Uterus (tissue), 3 donors: ENCODE measurements at regions not wholly inside any gene's neighbourhood (a gene's known extent, or its start where the extent isn't known, plus 50 kb on each side); places are given as distances from the start of the nearest gene placed in this dataset.

ENCODE experiments used
- DNase-seq, 2 donors: peaks; one replicate each; pipeline ENCODE4 v3.0.0-alpha.2; 2019 to 2020
- H3K27ac ChIP-seq, 2 donors: fragments of 200-600 bp; sonication (generic); 1 replicate in 1 of 2; 2 replicates in 1 of 2; pipeline ENCODE4 v1.5.1; 2016 to 2018
- H3K27me3 ChIP-seq, 2 donors: fragments of 200-600 bp; sonication (generic); one replicate each; pipeline ENCODE4 v1.5.1; 2018 to 2019; ENCODE audit warnings: control low read depth in 1 of 2
- H3K36me3 ChIP-seq, 2 donors: fragments of 200-600 bp; sonication (generic); one replicate each; pipeline ENCODE4 v1.5.1; 2019; ENCODE audit warnings: control low read depth in 1 of 2
- H3K4me1 ChIP-seq, 2 donors: fragments of 200-600 bp; sonication (generic); one replicate each; pipeline ENCODE4 v1.5.1; 2018 to 2019; ENCODE audit warnings: control low read depth in 1 of 2
- H3K4me3 ChIP-seq, 2 donors: fragments of 200-600 bp; sonication (generic); 1 replicate in 1 of 2; 2 replicates in 1 of 2; pipeline ENCODE4 v1.5.1; 2018 to 2019; ENCODE audit warnings: mild to moderate bottlenecking in 1 of 2
- H3K9me3 ChIP-seq, 2 donors: fragments of 200-600 bp; sonication (generic); one replicate each; pipeline ENCODE4 v1.5.1; 2019; ENCODE audit warnings: control low read depth in 1 of 2
- CTCF ChIP-seq, 4 experiments: fragments of 200-600 bp in 2 of 4; fragments of 450-650 bp in 2 of 4; sonication (generic) in 2 of 4; IDR thresholded peaks; one replicate each; pipeline ENCODE4 v1.5.1; 2016 to 2019; ENCODE audit warnings: antibody characterized with exemption in 4 of 4, mild to moderate bottlenecking in 2 of 4, moderate library complexity in 1 of 4
- POLR2A ChIP-seq, 2 donors: fragments of 450-650 bp; IDR thresholded peaks; one replicate each; pipeline ENCODE4 v1.6.1; 2016; ENCODE audit warnings: antibody characterized with exemption in 2 of 2, mild to moderate bottlenecking in 1 of 2, moderate library complexity in 1 of 2
- intact Hi-C: fragments of 100-400 bp; cut with DNase I; formaldehyde crosslinking; loops from one replicate; pipeline ENCODE4 v1.15.1; 2023; ENCODE audit warnings: low total_unique reads
- donor health status: DM: yes; HTN: yes; CAD: no.

DNA sequence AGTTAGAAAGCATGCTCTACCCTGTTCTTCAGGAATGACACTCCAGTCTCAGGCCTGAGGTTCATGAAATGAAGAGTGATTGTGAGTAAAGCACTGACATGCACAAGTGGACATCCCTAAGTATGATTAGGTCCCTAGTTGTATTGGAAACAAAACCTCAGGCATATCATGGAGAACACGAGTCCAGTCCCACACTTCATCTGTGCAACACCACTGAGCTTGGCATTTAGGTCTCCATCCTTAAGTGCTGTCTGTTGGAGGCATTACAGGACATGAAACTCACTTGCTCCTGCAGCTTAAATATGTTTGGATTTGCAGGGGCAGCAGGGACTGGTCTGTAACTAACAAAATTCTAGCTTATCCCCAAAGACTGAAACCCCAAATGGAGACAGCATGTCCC is 250.3 kb upstream of the KLHL29 start:
- no peak for DNase-seq
- no peak overlapping the region for H3K4me3 ChIP-seq
- H3K4me1 ChIP-seq: peaks cover 8 to 10% of the 10 kb centered on the region in 2 donors
- no peaks in the 10 kb centered on the region for H3K27me3 ChIP-seq
- no peak for TF ChIP-seq CTCF (IDR thresholded peaks at IDR 0.05)
- H3K27ac ChIP-seq: peak overlapping the region; percentile 40 to 55
- no peaks in the 10 kb centered on the region for H3K36me3 ChIP-seq
- intact Hi-C loops: no loop called here
- H3K9me3 ChIP-seq: no peaks in the 10 kb centered on the region

GRCh38 chr2:23135481-23136100 is 249.4 kb upstream of the KLHL29 start:
- Histone ChIP-seq H3K36me3 (no peaks in the 10 kb centered on the region), H3K27ac (peak overlapping the region; percentile 40 to 55), H3K4me3 (no peak overlapping the region), H3K4me1 (peaks cover 8 to 10% of the 10 kb centered on the region in 2 donors), H3K27me3 (no peaks in the 10 kb centered on the region), H3K9me3 (no peaks in the 10 kb centered on the region)
- no peak for TF ChIP-seq POLR2A (IDR thresholded peaks at IDR 0.05)
- TF ChIP-seq CTCF (IDR thresholded peaks at IDR 0.05): no peak
- DNase-seq: peak; percentile 37 to 61
- intact Hi-C loops: no loop called here

DNA sequence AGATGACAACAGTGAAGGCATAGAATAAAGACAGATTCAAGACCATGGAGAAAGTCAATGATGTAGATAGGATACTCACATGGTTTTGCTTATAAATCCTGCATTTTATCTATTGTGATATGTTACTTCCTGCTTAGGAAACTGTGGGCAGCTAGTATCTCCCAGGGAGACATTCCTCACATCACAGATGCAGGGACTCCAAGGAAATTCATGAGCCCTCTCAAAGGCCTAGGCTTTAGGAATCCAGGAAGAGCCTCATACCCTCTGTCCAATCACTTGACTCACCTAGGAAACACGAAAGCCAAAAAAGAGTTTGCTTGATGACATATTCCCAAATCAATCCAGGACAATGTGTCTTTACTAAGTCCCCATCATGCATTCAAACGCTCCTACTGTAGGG is 247.8 kb upstream of the KLHL29 start:
- Histone ChIP-seq H3K9me3 (no peaks in the 10 kb centered on the region), H3K27me3 (no peaks in the 10 kb centered on the region), H3K27ac (no peak overlapping the region), H3K4me3 (no peak overlapping the region), H3K36me3 (no peaks in the 10 kb centered on the region), H3K4me1 (peaks cover 8 to 10% of the 10 kb centered on the region in 2 donors)
- TF ChIP-seq POLR2A (IDR thresholded peaks at IDR 0.05) (no peak), CTCF (IDR thresholded peaks at IDR 0.05) (no peak)
- no peak for DNase-seq
- intact Hi-C loops: no loop called here

GRCh38 chr2:23138701-23139100 is 246.3 kb upstream of the KLHL29 start:
- Histone ChIP-seq H3K36me3 (no peaks in the 10 kb centered on the region), H3K4me3 (no peak overlapping the region), H3K9me3 (no peaks in the 10 kb centered on the region), H3K27ac (no peak overlapping the region), H3K4me1 (peaks cover 8 to 10% of the 10 kb centered on the region in 2 donors), H3K27me3 (no peaks in the 10 kb centered on the region)
- TF ChIP-seq POLR2A (IDR thresholded peaks at IDR 0.05) (no peak), CTCF (IDR thresholded peaks at IDR 0.05) (no peak)
- intact Hi-C loops: no loop called here
- no peak for DNase-seq

DNA sequence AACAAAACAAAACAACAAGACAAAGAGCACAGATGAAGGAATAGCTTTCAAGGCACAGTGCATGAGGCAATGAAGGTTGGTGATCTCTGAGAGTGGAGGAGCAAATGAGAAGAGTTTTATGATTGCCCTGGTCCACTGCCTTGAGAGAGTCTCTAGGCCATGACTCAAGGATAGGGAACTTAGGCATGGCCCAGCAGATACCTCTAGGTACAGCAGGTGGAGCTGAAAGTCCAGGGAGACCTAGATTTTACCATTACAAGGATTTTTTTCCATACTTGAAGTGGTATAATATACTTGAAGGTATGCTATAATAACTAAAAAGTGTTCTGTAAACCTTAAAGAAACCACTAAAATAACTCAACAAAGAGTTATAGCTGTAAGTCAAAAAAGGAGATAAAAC is 239.5 kb upstream of the KLHL29 start:
- DNase-seq: no peak
- Histone ChIP-seq H3K27me3 (no peaks in the 10 kb centered on the region), H3K4me1 (no peaks in the 10 kb centered on the region), H3K36me3 (no peaks in the 10 kb centered on the region), H3K27ac (no peak overlapping the region), H3K4me3 (no peak overlapping the region), H3K9me3 (no peaks in the 10 kb centered on the region)
- intact Hi-C loops: no loop called here
- TF ChIP-seq CTCF (IDR thresholded peaks at IDR 0.05): no peak
- no peak for TF ChIP-seq POLR2A (IDR thresholded peaks at IDR 0.05)
